ENCODE measurements at regions not wholly inside any gene's neighbourhood (a gene's known extent, or its start where the extent isn't known, plus 50 kb on each side); places are given as distances from the start of the nearest gene placed in this dataset.
"Not testable (repeated sequence)": the region's sequence is repeated elsewhere in the genome, so short reads cannot be mapped to it uniquely, and the experiment has no call there.

DNA sequence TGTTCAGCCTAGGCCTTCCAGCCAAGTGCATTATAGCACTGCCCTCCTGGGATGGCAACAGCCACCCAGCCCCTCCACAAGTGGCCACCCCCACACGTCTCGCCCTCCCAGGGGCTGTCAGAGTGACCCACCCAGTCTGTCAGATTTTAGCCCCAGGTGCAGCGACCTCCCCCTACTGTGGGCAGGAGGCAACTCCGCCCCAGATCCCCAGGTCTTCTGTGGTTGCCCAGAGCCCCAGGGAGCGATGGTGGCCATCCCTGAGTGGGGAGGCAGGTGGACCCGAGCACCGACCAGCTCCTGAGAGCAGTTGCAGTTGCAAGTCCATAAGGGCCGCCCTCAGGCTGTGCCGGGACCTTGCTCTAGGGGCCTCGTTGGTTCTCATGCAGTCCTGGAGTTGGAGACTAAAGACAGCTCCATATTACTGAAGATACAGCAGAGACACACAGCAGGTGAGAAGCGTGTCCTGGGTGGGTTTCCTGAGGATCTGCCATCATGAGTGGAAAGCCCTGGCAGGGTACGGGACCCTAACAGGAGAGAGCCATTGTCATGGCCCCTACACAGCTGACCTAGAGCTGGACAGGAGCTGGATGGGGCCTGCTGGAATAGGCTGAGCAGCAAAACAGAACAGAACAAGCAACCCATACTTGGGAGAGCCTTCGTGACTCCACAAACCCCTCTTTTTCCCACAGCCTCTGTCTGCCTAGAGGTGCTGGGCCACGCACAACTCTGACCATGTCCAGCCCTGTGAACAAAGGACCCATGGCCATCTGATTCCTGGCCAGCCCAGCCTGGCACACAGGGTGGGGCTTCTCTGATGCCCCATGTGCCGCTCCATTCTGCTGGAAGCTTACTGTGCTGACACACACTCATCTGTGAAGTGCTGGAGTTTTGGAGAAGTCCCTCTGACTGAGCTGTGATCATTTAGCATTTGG, 110.3 kb upstream of the ALDH1A3 start:
- no peak for DNase-seq

DNA sequence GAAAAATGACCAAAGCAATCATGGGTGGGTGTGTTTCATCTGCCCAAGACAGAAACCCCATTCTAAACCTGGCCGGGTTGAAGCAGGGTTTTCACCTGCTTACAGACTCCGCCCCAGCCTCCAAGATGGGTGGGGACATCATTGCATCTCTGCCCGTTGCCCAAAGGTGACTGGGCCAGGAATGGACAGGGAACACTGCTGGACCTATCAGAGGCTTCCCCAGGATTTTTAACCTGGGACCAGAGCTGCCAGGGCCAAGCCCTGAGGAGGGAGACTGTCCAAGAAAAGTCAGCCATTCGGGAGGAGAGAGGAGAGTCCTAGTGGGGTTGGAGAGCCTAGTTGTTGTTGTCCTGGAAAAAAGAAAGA, 109.7 kb upstream of the ALDH1A3 start:
- no peak for DNase-seq

DNA sequence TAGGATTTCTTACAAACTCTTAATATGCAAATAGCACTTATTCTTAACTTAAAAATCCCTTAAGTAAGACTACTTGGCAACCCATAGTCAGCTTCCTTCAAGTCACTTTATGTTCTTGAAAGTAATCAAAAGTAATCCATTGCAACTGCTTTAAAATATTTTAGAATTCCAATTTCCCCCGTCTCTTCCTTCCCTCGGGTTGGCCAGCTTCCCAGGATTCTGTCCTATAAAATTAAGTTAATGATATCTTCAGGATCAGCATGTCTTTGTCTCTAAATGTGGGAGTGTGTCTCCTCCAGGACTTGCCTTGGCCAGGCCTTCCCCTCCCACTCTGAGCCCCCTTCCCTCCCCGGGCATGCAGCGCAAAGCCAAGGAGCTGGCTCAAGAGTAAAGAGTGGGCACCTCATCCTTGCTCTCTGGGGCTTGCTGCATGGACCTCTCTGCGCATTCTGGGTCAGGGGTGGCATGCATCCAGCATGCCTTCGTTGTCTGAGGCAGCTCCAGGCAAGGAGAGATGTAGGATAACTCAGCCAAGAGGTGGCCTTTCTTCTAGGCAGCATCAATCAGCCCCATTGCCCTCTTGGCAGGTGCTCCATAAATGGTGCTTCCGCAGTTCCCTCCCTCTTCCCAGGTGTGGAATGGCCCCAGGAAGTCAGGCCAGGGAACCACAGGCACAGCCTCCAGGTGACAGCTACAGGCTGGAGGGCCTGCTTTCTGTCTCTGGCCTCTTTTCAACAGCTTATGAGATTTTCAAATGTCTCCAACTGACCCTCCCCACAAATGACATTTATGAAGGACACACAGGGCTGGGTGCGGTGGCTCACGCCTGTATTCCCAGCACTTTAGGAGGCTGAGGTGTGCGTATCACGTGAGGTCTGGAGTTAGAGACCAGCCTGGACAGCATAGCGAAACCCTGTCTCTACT, 108.7 kb upstream of the ALDH1A3 start:
- no peak for DNase-seq

DNA sequence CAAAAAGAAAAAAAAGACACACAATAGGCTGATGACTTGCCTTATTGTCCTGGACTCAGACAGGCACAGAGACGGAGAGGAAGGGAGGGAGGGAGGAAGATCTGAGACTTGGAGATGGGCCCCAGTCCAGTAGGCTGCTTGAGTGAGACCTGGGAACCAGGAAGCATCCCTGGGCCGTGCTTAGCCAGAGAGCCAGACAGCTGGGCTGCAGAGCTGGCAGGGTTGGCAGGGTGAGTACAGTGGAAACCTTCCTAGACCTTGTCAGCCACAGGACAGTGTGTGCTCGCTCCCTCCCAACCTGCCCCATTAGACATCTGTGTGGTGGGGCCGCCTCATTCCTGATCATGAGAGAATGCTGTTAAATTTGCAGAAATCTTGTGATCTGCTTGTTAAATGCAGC, 107.9 kb upstream of the ALDH1A3 start:
- no peak for DNase-seq

DNA sequence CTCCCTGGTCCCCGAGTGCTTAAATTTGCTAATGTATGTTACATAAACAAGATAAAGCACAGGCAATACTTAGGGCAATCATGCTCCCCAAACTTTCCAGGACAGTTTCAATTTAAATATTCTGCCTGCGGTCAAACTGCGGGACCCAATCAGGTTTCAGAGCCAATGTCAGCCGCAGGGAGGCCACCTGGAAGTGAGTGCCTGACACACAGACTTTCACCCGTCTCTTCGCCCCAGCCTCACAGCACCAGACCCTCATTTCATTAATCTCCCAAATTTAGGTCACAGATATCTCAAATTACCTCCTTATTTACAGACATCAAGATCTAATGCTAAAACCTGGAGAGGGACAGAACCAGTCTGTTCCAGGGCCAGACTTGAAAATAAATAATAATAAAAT, 107.2 kb upstream of the ALDH1A3 start:
- no peak for DNase-seq

DNA sequence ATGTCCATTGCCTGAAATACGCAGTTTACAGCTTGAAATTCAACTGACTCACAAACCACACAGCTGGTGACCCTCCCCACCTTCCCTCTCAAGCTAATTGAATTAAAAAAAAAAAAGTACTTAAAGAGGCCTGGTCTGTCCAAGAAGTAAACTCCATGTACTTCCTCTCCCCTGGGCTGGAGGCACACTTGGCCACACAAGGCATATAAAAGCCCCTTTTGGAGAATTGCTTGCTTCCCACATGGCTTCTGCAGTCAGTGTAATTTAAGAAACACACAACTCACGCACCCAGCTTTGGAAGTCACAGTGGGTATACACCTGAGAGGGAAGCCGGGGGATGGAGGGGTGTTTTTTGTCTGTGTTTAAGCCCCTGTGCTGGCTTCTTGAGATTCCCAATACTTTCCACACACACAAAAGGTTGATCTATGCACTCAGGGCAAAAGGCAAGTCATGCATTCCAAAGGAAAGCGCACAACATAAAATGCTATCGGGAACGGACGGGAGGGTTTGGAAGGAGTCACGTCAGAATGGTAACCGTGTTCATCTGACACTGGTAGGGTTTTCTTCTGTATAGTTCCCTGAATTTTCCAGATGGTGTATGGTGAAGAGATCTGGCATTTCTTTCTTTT, 106.6 kb upstream of the ALDH1A3 start:
- DNase-seq: no peak

DNA sequence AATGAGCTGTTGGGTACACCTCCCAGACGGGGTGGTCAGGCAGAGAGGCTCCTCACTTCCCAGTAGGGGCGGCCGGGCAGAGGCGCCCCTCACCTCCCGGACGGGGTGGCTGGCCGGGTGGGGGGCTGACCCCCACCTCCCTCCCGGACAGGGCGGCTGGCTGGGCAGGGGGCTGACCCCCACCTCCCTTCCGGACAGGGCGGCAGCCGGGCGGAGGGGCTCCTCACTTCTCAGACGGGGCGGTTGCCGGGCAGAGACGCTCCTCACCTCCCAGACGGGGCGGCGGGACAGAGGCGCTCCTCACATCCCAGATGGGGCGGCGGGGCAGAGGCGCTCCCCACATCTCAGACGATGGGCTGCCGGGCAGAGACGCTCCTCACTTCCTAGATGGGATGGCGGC, 105.6 kb upstream of the ALDH1A3 start:
- not testable (repeated sequence) for DNase-seq

DNA sequence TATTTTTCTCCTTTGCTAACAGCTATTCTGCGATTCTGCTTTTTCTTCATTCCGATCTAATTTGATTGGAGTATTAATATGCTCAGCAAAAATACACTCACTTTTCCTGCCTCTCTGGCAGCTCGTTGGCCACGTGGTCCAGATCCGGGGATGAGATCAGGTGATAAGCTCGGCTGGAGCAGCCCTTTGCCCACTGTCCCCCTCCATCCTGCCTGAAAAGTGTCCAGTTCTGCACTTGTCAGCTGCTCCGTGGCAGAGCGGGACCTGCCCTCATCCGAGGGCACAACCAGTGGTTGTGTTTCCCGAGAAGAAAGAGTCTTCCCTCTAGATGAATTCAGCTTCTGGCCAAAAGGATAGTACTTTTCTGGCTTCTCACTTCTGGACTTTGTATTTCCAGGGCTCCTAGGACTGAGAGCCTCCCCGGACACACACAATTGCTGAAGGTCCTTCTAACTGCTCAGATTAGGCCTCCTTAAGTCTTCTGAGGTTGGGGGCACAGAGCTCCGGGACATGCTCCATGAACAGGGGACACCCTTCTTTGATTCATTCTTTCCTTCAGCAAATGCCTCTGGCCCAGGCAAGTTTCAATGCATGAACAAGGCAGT, 103.9 kb upstream of the ALDH1A3 start:
- no peak for DNase-seq

DNA sequence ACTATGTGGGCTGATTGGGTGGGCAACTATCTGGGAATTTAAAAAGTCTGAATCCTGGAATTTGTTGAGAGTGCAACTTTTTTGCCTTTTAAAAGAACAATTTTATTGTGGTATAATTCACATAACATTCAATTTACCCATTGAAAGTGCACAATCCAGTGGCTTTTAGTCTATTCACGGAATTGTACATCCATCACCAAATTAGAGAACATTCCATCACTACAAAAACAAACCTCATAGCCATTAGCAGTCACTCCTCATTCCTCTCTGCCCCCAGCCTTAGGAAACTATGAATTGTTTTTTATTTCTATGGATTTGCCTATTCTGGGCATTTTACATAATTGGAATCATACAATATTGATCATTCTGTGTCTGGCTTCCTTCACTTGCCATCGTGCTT, 101.8 kb upstream of the ALDH1A3 start:
- DNase-seq: no peak

DNA sequence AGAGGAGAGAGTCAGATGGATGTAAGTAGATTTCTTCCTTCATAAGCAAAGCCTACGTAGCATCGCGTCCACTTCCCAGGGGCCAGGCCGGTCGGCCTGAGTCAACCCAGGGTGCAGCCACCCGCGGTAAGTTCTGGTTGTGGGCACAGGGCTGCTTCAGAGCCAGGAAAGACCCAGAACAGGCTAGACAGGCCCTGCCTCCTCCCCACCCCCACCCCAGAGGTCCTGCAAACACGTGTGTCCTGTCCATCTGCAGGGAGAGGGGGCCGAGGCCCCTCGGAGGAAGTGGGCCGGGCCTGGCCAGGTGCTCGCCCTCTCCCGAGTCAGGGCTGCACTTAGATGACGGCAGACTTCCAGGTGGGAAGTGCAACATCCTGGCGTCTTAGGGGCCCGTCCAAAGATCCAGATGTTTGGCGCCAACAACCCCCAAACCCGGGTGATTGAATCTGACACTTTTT, 100.8 kb upstream of the ALDH1A3 start:
- DNase-seq: no peak

DNA sequence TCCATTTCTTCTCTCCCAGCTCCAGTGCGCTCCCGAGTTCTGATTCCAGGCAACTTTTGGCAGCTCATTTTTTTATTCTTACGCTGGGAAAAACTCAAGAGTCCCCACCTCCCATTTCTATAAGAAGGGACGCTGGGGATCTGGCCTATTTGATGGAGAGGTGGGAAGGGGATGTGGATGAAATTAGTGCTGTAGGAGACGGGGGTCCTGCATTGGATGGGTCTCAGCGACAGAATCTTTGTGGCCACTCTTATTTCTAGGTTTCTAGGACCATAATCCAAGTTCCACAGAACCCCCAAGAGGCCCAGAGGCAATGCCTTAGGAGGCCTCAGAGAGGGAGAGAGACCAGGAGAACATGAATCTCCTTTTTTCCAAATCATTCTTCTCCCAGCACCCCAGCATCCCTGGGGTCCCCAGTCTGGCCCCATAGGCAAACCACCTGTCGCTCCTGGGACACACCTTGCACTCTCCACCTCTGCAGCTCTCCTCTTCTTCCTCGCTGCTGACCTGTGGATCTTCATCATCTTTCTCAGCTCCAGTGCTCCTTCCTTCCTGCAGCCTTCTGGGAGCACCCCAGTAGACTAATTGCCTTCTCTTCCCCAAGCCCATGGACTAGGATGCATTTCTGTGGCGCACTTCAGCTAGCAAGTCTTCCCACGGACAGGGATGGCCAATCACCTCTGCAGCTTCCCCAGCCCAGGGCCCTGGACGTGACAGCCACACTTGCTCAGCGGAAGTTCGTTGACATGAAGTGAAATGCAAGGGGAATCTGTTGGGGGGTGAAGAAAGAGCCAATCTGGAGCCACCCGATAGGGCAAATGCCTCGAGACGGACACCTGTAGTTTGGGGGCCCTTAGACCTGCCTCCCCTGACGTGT, 100.1 kb upstream of the ALDH1A3 start:
- DNase-seq: no peak

DNA sequence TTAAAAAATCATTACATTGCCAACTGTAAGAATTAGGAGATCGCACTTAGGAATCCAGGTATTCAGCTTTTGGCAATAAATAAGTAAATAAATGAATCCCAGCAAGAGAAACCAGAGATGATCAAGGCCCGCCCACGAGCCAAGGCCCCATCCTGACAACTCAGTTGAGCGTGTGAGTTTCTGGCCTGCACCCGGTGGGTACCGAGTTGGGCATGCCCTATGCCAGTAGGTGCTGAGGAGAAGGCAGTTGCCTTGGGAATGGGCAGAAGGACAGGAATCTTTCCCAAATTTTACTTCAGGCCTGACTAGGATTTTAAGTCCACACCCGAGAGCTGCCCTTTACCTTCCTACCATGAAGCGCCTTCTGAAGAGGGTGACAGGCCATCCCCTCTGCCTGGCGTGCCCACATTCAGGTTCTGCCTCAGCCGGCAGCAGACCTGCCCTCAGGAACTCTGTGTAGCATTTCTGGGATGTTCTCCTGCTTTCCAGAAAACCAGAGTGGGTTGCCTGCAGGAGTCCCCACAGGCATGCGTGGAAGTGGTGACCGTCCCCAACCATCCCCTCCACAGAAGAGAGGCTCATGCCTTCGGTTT, 99.3 kb upstream of the ALDH1A3 start:
- DNase-seq: no peak

DNA sequence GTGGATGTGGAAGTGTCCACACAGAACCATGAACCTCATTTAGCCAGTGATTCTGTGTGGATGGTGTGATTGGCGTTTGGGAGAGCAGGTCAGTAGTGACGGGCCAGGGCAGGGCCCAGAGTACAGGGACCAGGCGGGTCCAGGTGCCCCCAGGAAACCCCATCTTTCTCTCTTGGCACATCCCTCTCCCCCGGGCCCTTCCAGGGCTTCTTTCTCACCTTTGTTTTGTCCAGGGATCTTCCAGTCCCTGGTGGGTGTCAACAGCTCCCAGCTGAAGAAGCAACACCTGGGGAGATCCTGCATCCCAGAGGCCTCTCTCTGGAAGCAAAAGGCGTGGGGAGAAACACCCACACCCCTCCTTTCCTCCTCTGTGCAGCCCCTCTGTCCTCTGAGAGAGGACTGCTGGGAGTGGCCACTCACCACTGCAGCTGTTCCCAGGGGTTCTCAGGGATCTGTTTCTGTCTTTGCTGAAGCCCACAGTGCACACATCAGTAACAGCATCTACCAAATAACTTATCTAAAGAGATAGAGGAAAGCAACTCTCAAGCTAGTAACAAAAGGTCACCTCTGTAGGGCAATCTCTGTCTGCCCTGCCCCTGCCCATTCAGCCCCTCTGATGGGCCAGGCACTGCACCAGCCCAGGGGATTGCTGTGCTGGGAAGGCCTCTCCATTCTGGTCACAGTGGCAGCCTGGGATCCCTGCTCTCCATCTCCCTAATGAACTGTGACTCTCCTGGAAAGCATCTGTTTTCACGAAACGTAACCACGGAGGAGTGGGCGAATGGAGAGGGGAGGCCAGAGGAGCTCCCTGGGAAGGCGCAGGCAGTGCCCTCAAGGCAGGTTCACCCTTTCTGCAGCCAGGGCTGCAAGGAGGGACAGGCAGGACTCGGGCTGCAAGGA, 98.3 kb upstream of the ALDH1A3 start:
- DNase-seq: no peak

DNA sequence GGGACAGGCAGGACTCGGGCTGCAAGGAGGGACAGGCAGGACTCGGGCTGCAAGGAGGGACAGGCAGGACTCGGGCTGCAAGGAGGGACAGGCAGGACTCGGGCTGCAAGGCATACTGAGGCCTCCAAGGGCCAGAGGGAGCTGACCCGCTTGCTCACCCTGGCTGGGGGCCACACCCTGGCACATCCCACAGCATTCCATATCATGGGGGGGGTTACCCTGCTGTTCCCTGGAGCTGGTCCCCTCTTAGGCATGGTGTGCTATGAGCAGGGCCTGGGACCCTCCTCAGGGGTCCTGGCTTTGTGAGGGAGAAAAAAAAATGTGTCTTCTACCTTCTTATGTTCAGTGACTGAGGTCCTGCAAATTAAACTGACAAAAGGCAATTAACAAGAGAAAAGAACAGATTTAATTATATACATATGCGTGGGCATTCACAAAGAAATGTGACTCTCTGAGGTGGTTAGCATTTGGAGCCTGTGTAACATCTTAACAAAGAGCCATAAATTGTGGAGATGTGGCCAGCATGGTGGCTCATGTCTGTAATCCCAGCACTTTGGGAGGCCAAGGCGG, 97.6 kb upstream of the ALDH1A3 start:
- DNase-seq: no peak

DNA sequence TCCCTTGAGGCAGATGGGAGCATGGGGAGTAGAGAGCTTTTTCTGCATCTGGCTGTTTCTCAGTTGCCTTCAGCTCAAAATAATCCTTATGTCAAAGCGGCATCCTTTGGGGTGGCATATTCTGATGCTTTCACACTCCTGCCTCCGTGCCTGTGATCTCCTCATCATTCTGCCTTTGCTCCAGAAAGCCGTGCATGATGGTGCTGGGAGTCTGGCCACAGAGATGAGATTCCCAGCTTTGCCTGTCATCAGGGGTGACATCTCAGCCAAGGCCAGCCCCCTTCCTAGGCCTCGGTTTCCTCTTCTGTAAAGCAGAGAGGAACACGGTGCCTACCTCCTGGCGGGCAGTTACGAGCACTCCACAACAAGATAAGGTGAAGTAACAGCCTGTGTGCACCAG, 96.3 kb upstream of the ALDH1A3 start:
- DNase-seq: no peak

DNA sequence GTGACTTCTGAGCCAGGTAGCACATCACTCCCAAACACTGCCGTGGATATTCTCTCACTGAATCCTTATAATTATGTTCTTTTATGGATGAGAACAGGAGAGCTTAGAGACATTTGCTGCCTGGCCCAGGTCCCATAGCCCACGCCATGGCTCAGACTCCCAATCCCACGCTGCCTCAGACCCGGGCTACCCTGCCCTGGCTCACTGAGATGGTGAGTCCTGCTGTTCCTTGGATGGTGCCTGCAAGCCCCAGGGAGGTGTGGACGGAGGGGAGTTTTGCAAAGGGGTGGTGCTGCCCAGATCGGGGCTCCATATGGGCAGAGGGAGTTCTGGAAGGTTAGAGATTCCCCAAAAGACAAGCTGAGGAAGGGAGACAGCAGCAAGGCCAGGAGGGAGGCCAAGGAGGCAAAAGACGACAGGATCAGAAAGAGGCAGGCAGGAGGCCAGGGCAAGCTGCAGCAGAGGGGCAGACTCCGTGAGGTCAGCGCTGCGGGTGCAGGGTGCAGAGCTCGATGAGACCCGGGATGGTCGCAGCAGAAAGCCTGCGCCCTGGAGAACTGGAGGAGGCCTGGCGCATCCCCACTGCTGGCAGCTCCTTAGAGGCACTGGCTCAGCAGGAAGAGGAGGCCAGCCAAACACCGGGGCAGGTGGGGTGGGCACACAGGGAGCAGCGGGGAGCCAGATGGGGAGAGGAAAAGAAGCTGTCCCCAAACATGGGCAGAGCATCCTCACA, 95.7 kb upstream of the ALDH1A3 start:
- DNase-seq: no peak

DNA sequence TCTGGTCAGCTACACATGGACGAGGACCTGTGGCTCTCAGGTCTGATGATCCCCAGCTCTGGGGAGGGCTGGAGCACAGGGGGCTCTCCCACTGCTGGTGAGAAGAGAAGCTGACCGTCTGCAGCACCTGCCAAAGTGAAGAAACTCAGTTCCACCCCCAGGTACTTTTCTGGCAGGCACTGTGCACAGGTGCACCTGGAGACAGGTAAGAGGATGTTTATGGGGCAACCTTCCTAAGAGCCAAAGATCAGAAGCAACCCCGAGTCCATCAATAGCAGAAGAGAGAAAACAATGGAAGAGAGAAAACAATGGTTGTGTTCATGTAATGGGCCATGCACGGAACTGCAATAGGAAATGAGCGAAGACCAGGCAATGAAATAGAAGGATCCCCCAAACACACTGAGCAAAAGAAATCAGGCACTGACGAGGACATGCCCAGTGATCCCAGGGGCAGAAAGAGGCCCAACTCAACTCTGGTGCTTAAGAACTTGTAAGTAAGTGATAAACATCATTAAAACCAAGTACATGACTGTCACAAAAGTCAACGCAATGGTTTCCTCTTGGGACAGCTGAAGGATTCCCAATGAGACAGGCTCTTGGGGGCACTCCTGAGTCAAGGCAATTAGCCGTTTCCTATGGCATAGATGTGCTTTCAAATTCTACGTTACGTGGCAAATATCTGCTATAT, 95.0 kb upstream of the ALDH1A3 start:
- DNase-seq: no peak

All from 8988T (cell line).